MM.1S (cell line): ENCODE measurements at regions not wholly inside any gene's neighbourhood (a gene's known extent, or its start where the extent isn't known, plus 50 kb on each side); places are given as distances from the start of the nearest gene placed in this dataset.

Experiments used
- DNase-seq: peaks from one replicate; pipeline ENCODE4 v3.0.0-alpha.2; 2015
- H2AFZ ChIP-seq: fragments of 300-600 bp; sonication (generic); 2 replicates; pipeline ENCODE4 v1.6.0; 2016; ENCODE audit warnings: antibody characterized with exemption, low read length
- H3F3A ChIP-seq: fragments of 300-600 bp; sonication (generic); 2 replicates; pipeline ENCODE4 v1.6.1; 2016; ENCODE audit warnings: mild to moderate bottlenecking, antibody characterized with exemption, low read length, moderate library complexity, mixed read lengths; ENCODE audit not compliant: insufficient read depth
- H3K27ac ChIP-seq: fragments of 300-600 bp; sonication (generic); 2 replicates; pipeline ENCODE4 v1.5.1; 2016; ENCODE audit warnings: mild to moderate bottlenecking, low read length
- H3K27me3 ChIP-seq: fragments of 300-600 bp; sonication (generic); replicated peaks from 2 replicates; pipeline ENCODE4 v1.6.0; 2016; ENCODE audit warnings: low read length; ENCODE audit not compliant: insufficient read depth
- H3K36me3 ChIP-seq: fragments of 300-600 bp; sonication (generic); replicated peaks from 2 replicates; pipeline ENCODE4 v1.6.1; 2016; ENCODE audit warnings: mild to moderate bottlenecking, low read length, mixed read lengths; ENCODE audit not compliant: insufficient read depth
- H3K4me1 ChIP-seq: fragments of 300-600 bp; sonication (generic); 2 replicates; pipeline ENCODE4 v1.6.1; 2016; ENCODE audit warnings: low read length, mixed read lengths
- H3K4me2 ChIP-seq: fragments of 300-600 bp; sonication (generic); 2 replicates; pipeline ENCODE4 v1.6.0; 2016; ENCODE audit warnings: low read depth, low read length
- H3K4me3 ChIP-seq: fragments of 300-600 bp; sonication (generic); 2 replicates; pipeline ENCODE4 v1.5.1; 2016; ENCODE audit warnings: low read length, mixed read lengths
- H3K79me2 ChIP-seq: fragments of 300-600 bp; sonication (generic); 2 replicates; pipeline ENCODE4 v1.6.1; 2016; ENCODE audit warnings: mixed run types, low read length, mixed read lengths
- H3K9ac ChIP-seq: fragments of 300-600 bp; sonication (generic); 2 replicates; pipeline ENCODE4 v1.6.1; 2016; ENCODE audit warnings: low read length, mixed read lengths
- H3K9me2 ChIP-seq: fragments of 300-600 bp; sonication (generic); replicated peaks from 2 replicates; pipeline ENCODE4 v1.6.1; 2016; ENCODE audit warnings: mild to moderate bottlenecking, low read length, mixed read lengths; ENCODE audit not compliant: insufficient read depth
- H3K9me3 ChIP-seq: fragments of 300-600 bp; sonication (generic); replicated peaks from 2 replicates; pipeline ENCODE4 v1.6.1; 2016; ENCODE audit warnings: mild to moderate bottlenecking, low read length, mixed read lengths; ENCODE audit not compliant: insufficient read depth
- H4K20me1 ChIP-seq: fragments of 300-600 bp; sonication (generic); 2 replicates; pipeline ENCODE4 v1.6.1; 2016; ENCODE audit warnings: mild to moderate bottlenecking, low read length, moderate library complexity, mixed read lengths; ENCODE audit not compliant: insufficient read depth
- EZH2 ChIP-seq: fragments of 300-600 bp; sonication (generic); optimal IDR thresholded peaks from 2 replicates; pipeline ENCODE3; 2017; ENCODE audit warnings: low read depth, mild to moderate bottlenecking, antibody characterized with exemption, low read length, mixed read lengths
- EZH2phosphoT487 ChIP-seq: fragments of 300-600 bp; sonication (generic); IDR thresholded peaks from 2 replicates; pipeline ENCODE4 v1.6.1; 2018; ENCODE audit warnings: antibody characterized with exemption, low read length
- TF ChIP-seq, protein P1 (sequence below): fragments of 300-600 bp; sonication (generic); IDR thresholded peaks from 2 replicates; pipeline ENCODE4 v1.5.1; 2016; ENCODE audit warnings: antibody characterized with exemption, low read length, mixed read lengths

DNA sequence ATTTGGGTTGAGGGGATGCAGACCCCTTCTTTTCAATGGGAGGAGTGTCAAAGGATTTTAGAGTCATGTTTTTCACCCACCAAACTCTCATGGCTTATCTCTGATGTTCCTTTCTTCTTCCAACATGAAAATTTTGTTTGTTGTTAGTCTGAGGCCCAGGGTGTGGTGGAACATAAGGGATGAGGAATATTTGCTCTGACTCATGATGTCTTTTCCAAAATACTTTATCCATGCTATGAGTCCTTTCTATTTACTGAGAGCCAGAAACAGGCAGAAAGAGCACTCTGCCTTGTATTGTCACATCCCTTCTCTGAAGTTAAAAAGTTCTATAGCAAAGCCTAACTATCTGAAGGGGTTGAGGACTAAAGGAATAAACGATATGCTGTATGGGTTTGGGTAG is 61.6 kb upstream of the GYPA start:
- H3F3A ChIP-seq: no peaks in the 10 kb centered on the region
- no peak overlapping the region for H3K4me2 ChIP-seq
- TF ChIP-seq EZH2 (no peak), EZH2phosphoT487 (no peak)
- TF ChIP-seq, protein P1, sequence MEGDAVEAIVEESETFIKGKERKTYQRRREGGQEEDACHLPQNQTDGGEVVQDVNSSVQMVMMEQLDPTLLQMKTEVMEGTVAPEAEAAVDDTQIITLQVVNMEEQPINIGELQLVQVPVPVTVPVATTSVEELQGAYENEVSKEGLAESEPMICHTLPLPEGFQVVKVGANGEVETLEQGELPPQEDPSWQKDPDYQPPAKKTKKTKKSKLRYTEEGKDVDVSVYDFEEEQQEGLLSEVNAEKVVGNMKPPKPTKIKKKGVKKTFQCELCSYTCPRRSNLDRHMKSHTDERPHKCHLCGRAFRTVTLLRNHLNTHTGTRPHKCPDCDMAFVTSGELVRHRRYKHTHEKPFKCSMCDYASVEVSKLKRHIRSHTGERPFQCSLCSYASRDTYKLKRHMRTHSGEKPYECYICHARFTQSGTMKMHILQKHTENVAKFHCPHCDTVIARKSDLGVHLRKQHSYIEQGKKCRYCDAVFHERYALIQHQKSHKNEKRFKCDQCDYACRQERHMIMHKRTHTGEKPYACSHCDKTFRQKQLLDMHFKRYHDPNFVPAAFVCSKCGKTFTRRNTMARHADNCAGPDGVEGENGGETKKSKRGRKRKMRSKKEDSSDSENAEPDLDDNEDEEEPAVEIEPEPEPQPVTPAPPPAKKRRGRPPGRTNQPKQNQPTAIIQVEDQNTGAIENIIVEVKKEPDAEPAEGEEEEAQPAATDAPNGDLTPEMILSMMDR: no peak
- H3K79me2 ChIP-seq: no peaks in the 10 kb centered on the region
- DNase-seq: no peak
- no peaks in the 10 kb centered on the region for H3K36me3 ChIP-seq
- H3K27ac ChIP-seq: no peak overlapping the region
- no peaks in the 10 kb centered on the region for H3K9me3 ChIP-seq
- no peaks in the 10 kb centered on the region for H3K4me1 ChIP-seq
- H2AFZ ChIP-seq: no peak overlapping the region
- no peak overlapping the region for H3K9ac ChIP-seq
- no peak overlapping the region for H3K4me3 ChIP-seq
- no peaks in the 10 kb centered on the region for H3K9me2 ChIP-seq
- H4K20me1 ChIP-seq: no peaks in the 10 kb centered on the region
- no peaks in the 10 kb centered on the region for H3K27me3 ChIP-seq

DNA sequence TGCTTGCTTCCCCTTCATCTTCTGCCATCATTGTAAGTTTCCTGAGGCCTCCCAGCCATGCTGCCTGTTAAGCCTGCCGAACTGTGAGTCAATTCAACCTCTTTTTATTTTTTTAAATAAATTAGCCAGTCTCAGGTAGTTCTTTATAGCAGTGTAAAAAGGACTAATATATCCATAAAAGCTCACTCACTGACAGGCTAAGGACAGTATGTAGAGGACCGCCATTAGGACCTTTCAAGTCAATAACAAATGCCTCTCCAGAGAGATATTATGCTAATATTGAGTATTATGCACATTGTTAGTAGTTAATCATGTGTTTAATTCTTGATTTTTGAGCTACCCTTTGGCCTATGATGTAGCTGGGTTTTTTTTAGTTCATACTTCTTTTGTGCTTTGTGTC is 62.6 kb upstream of the GYPA start:
- Histone ChIP-seq H4K20me1 (no peaks in the 10 kb centered on the region), H3K27ac (no peak overlapping the region), H3K4me2 (no peak overlapping the region), H3K9me2 (no peaks in the 10 kb centered on the region), H3K36me3 (no peaks in the 10 kb centered on the region), H3K4me1 (no peaks in the 10 kb centered on the region), H3F3A (no peaks in the 10 kb centered on the region), H3K9ac (no peak overlapping the region), H2AFZ (no peak overlapping the region), H3K27me3 (no peaks in the 10 kb centered on the region), H3K79me2 (no peaks in the 10 kb centered on the region), H3K9me3 (no peaks in the 10 kb centered on the region), H3K4me3 (no peak overlapping the region)
- DNase-seq: no peak
- TF ChIP-seq, protein P1: no peak
- TF ChIP-seq EZH2 (no peak), EZH2phosphoT487 (no peak)

DNA sequence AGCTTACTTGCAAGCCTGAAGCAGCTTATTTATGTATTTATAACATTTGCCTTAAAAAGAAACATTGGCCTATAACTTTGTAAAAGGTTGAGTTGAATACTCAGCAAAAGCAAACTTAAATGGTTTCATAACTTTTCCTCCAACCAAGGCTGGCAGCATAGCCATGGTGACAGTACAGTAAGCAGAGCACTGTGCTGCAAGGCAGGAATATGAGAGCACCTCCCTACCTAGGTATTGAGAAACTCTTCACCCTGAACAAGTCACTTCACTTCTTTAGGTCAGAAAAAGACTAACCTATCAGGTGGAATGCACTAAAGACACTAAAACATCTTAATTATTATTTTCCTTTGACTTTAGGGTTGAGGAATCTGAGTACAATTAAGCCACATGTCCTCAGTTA is 63.9 kb upstream of the GYPA start:
- no peak overlapping the region for H3K4me2 ChIP-seq
- TF ChIP-seq EZH2phosphoT487 (no peak), EZH2 (no peak)
- TF ChIP-seq, protein P1: no peak
- no peak overlapping the region for H3K27ac ChIP-seq
- H3K36me3 ChIP-seq: no peaks in the 10 kb centered on the region
- H3F3A ChIP-seq: no peaks in the 10 kb centered on the region
- no peaks in the 10 kb centered on the region for H3K4me1 ChIP-seq
- H3K27me3 ChIP-seq: no peaks in the 10 kb centered on the region
- H3K4me3 ChIP-seq: no peak overlapping the region
- H3K9ac ChIP-seq: no peak overlapping the region
- no peaks in the 10 kb centered on the region for H4K20me1 ChIP-seq
- H2AFZ ChIP-seq: no peak overlapping the region
- no peaks in the 10 kb centered on the region for H3K9me2 ChIP-seq
- no peaks in the 10 kb centered on the region for H3K9me3 ChIP-seq
- no peak for DNase-seq
- no peaks in the 10 kb centered on the region for H3K79me2 ChIP-seq
